GM21825 (cell line): ENCODE measurements at regions not wholly inside any gene's neighbourhood (a gene's known extent, or its start where the extent isn't known, plus 50 kb on each side); places are given as distances from the start of the nearest gene placed in this dataset.

ENCODE experiments used
- ATAC-seq: cut with Tn5 transposase; IDR thresholded peaks from one replicate; pipeline ENCODE4 v1.9.1; 2021; ENCODE audit warnings: mild to moderate bottlenecking, moderate library complexity; ENCODE audit not compliant: unreplicated experiment

DNA sequence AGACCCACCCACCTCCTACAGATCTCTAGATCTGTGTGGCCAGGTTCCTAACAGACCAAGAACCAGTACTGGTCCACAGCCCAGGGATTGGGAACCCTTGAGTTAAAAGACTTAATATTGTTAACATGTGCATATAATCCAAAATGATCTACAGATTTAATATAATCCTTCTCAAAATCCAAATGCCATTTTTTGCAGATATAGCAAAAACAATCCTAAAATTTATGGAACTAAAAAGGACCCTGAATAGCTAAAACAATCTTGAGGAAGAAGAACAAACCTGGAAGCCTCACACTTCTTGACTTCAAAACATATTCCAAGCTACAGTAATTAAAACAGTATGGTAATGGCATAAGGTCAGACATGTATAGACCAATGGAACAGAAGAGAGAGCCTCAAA, 206.9 kb upstream of the SIX2 start:
- ATAC-seq = no peak

DNA sequence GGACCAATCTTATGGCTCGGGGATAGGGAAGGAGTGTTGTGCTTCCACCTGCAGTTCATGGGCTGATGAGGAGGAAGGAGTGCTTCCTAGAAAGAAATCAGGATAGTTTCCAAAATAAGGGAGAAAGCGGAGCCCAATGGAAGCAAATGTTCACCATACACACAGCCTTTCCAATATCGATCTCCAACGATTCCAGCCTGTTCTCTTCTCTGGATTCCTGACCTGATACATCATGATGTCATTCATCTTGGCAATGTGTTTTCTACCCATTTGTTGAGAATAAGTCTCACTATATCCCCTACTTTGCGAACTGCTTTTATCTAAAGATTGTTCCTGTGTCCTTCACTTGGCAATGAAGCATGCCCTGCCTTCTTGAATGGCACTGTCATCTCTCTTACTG, 205.3 kb upstream of the SIX2 start:
- ATAC-seq = no peak

DNA sequence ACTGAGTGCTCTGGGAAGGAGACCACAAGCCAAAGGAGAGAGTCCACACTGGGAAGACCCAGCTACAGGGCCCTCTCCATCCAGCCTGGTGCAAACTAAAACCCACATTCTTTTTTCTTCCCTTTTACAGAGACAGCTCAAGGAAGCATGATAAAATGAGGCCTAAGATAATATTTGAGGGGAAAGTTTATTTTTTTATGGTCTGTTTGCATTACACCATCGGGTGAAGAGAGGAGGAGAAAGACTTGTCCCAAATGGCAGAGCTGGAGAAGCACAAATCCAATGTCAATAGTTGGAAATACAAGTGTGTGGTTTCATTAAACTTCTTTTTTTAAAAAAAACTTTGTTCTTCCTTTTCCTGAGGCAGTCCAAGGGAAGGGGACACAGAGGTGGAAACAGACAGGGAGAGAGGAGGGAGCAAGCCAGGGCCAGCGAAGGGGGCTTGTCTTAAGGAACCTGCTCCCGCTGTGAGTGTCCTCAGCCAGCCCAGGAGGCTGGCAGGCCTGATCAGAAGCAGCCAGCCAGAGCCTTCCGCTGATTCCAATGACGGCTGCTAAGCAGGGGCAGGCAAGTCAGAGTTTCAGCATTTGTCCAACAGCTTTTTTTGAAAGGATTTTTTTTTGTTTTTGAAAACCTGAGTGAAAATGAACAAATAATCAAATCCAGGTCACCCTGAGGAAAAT, 203.8 kb upstream of the SIX2 start:
- ATAC-seq = no peak

DNA sequence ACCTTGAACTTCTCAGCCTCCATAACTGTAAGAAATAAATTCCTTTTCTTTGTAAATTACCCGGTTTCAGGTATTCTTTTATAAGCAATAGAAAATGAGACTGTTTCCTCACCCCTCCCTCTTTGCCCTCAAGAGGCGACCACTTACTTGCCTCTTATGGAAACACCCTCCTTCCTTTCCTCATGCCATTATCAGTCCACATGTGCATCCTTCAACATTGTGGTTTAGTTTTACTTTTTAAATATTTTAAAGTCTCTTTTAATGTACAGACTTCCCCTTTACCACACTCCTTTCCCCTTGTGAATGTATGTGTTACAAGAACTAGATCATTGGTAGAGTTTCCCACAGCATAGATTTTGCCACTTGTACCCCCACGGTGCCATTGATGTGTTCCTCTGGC, 202.4 kb upstream of the SIX2 start:
- no peak for ATAC-seq

DNA sequence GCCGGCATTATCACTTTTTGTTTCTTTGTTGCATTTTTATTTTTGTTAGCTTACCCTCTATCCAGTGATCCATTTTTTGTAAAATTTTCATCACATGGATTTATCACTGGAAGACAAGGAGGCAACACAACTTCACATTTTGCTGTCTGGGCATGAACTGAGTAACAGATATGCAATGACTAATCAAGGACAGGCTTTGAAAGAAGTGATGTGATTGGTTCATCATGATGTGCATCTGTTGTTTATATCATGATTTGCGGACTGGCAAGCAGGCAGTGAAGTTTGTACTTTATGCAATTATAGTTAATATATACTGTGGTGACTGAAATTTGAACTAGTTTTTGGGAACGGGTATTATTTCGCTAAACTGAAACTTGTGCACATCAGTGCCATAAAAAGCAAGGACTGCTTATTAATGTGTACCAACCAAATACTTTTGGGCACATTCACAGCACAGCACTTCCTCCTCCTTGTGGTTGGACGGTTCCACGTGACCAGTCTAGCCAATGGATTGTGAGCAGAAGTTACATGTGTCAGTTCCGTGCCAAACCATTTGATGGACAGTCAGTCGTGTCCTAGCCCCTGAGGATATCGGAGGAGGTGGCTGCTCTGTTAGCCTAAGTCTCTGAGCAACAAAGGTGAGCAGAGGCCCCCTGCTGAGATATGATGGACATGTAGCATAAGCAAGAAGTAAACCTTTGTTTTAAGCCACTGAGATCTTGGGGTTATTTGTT, 201.4 kb upstream of the SIX2 start:
- ATAC-seq = no peak

DNA sequence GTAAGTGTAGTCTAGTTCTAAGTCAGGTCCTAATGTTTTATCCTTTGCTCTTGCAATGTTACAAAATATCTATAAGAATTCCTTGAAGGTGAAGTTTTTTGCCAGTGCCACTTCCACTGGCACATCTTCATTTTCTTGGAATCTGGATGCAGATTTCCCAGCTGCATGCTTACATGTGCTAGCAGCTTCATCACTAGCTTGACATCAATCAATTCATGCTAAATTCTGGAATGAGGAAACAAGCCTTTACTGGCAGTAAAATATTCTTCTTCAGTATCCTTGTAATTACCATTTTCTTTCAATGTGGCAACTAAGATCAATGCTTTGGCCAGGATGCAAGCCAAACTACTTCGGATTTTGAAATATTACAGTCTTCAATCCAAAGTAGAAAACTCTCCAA, 200.6 kb upstream of the SIX2 start:
- no peak for ATAC-seq

DNA sequence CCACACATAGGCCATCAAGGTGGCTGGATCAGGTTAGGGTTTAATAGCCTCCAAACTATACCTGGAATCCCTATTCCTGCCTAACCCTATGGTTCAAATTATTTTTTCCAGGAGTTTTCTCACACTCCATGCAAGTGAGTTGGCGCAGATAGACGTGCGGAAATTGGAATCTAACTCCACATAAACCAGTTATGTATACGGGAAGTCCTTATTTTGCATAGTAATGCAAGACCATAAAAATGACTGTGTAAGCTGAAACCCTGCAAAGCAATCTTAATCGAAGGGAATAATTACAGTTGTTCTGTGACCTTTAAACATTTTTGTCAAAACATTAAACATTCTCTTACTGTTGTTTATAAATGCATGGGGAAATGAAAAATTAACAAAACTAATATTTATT, 200.1 kb upstream of the SIX2 start:
- no peak for ATAC-seq

DNA sequence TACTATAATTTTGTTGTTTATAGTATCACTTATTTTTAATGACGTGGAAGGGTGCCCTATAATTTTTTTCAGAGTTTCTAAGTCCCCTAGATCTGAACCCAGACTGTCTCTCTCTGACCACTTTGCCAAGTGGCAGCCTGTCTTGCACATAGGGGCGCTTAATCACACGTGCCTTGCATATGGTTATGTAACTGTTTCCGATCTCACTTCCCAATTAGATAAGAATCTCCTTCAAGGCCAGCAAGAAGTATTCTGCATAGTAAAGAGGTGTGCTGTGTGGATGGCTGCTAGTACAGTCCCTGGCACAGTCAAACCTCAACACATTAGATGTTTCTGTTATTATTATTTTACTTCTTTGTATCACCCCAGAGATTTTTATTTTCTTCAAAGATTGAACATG, 197.8 kb upstream of the SIX2 start:
- ATAC-seq = no peak

DNA sequence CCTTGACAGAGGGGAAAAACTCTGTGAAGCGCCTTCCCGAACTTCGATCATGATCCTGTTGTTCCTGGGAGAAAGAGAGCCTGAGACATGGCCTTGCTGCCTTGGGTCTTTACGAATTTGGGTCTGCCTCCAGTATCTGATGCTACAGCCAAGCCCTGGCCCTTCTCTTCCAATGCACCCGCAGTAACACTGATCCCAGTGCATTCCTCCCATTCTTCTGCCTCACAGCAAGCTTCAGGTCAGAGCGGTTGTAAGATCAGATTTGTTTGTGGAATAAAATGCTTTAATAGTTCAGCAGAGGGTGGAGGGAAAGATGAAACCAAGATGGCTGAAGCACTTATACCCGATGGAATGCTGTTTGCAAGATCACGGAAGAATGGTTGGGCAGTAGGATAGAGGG, 196.7 kb upstream of the SIX2 start:
- ATAC-seq = no peak

DNA sequence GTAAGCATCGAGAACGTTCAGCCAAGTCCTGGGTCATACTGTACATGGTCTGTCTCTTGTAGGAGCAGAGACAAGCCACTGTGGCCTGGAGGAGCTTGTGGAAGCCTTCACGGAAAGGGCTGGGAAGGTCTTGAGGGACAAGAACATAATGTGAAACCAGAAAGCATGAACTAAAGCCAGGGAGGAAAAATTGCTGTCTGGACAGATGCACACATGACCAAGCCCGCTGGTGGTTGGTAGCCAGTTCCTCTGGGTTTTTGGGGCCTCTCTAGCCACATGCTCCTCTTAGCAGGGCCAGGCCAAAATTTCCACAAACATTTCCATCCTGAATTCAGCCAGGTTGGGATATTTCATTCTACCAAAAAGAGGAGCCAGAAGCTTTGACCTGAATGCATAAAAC, 196.2 kb upstream of the SIX2 start:
- ATAC-seq = no peak

DNA sequence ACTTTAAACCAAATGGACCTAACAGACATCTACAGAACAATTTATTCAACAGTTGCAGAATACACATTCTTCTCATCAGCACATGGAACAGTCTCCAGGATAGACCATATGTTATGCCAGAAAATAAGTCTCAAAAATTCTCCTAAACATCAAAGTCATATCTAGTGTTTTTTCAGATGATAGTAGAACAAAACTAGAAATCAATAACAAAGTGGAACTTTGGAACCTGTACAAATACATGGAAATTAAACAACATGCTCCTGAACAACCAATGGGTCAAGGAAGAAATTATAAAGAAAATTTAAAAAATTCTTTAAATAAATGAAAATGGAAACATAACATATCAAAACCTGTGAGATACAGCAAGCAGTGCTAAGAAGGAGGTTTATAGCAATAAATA, 194.1 kb upstream of the SIX2 start:
- ATAC-seq = no peak

DNA sequence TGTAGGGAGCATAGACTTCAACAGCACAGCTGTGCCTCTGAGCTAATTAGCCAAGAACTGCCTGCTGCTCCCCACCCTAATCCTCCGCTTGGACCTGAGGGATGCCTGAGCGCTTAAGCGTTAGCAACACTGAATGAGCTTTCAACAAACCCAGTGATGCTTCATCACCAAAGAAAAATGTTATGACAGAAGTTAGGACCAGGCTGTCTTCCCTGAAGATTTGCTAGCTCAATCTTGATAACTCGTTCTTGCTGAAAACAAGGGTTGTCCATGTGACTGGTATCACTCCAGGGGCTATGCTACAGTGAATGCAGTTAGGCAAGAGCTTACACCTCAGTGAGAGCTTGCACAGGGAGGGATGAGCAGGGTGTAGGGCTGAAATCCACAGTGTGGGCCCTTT, 190.7 kb upstream of the SIX2 start:
- no peak for ATAC-seq

DNA sequence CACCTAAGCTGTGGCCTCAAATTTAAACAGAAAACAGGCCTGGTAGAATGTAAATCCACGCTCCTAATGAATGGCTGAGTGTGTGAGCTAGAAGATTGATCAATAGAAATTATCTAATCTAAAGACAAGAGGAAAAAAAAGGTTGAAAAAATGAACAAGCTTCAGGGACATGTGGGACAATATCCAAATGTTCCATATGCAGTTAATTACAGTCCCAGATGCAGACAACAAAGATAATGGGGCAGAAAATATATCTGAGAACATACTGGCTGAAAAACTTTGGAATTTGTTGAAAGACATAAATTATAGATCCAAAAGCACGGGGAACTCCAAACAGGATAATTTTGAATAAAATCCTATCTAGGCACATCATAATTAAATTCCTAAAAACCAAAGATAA, 186.7 kb upstream of the SIX2 start:
- no peak for ATAC-seq

DNA sequence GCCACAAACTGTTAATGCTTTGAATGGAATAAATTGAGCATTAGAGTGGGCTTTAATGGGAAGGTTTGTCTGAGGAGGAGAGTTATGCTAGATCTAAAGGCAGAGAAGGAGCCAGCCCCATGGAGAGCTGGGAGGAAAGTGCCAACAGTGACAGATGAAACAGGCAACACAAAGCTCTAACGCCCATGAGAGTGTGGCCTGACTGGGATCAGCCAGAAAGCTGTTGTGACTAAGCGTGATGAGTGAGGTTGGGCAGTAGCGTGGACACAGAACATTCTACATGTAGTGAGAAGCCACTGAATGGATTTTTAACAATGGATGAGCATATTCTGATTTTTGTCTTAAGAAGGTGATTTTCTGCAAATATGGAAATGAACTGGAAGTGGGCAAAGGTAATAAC, 185.3 kb upstream of the SIX2 start:
- ATAC-seq = no peak

DNA sequence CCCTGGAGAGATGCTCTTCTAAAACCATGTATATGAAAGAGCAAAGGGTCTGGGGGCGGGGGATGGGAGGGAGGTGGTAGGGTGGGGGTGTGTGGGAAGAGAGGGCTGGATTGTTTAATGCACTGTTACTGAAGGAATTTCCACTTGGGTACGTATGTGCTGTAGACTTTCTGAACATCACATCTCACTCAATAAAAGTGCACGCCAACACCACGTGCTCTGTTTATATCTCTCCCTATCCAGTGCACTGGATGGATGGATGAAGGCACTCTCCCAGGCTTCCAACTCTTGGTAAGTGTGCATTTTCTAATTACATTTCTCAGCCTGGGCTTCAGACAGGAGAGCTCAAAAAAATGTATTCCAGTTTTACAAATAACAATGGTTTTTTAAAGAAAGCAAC, 184.3 kb upstream of the SIX2 start:
- ATAC-seq = no peak

DNA sequence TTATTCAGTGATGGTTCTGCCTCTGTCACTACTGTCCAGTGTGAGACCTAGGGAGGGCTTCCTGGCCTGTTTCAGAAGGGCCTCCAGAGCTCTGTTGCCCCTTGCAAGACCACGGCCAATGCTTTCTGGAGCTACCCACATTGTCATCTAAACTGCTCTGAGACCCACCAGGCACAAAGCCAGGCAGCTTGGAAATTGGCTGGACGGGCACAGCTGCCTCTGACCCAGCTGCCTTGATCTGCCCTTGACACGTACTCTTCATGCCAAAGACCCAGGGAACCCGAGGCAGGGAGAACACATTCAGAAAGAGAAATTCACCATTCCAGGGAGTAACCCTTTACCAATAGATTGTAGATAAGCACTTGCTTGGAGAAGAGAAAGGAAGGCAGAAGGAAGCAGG, 183.7 kb upstream of the SIX2 start:
- no peak for ATAC-seq

DNA sequence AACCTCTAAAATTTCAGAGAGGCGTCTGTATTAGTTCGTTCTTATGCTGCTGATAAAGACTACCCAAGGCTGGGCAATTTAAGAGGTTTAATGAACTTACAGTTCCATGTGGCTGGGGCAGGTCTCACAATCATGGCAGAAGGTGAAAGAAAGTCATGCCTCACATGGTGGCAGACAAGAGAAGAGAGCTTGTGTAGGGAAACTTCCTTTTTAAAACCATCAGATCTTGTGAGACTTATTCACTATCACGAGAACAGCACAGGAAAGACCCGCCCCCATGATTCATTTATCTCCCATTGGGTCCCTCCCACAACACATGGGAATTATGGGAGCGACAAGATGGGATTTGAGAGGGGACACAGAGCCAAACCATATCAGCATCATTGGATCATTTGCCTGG, 183.2 kb upstream of the SIX2 start:
- ATAC-seq = no peak

DNA sequence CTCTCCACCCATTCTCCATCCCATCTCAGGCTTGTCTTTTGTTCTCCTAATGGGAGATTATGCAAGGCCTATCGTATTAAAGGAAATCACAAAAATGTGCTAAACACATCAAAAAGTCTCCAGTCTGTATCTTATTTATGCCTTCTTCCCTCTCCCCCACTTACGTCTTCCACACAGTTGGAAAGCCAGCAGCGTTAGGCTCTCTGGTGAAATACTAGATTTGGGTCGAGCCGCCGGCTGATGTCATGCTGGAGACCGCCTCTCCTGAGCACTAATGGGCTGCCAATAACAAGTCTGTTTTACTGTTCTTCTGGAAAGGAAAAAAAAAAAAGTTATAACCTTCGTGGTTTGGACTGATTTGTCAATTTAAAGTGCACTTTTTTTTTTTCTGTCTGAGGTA, 182.7 kb upstream of the SIX2 start:
- no peak for ATAC-seq

DNA sequence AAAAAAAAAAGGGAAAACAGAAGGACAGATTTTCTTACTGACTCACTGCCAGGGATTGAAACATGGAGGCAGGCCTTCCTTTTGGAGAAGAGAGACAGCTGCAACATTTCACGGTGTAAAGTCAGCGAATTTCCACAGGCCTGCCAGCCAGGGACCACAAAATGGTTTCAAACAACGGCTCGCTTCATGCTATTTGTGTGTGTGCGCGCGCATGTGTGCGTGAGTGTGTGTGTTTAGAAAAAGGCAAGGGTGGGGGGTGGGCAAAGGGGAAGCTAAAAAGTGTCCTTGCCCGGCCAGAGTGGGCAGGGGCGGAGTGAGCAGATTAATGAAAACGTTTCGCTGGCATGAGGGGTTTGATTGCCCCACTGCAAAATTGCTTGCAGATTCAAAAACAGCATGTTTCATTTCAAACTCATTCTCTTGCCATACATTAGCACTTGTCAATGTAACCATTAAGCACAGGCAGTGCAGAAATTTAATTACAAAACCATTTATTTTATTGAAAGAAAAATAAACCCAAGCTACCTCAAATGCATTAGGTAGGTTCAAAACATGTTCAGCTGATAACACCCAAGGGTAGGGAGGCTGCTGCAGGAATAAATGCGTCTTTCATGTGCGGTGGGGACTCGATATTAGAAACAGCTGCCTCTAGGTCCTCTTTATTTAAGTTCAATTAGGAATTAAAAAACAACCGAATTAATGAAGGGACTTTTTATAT, 182.1 kb upstream of the SIX2 start:
- ATAC-seq = no peak

DNA sequence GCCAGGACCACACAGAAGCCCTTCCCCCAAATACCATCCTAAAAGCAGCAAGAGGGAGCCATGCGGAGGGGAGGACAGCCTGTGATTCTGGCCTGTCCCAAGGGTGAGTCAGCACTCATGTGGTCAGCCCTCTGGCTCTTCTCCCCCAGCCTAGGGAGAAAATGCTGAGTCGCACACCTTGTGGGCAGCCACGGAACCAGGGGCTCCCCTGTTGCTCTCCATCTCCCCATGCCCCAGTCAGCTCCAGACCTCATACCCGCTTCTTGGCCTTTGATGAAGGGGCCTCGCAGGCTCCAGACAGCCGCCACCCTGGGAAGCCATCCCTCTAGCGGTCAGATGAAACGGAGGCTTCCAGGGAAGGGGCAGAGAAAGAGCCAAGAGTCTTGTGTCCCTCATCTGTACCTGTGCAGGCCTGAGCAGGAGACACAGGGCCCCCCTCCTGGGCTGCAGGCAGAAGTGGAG, 181.3 kb upstream of the SIX2 start:
- no peak for ATAC-seq

DNA sequence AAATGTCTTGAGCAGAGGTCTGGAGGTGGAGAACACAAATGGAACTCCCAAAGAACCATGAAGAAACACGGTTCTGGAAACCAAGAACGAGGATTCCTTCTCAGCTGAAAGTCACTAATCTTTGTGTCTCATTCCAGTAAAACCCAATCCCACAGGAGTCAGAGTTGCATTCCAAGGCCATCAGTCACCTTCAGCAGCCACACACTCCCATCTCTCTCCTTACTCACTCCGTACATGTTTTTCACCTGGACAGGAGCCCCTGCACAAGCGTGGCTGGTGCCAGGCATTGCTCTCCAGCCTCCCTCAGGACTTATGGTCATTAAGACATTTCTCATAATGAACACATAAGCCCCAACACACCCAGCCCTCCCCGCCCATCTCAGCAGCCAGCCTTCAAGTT, 175.4 kb upstream of the SIX2 start:
- no peak for ATAC-seq

DNA sequence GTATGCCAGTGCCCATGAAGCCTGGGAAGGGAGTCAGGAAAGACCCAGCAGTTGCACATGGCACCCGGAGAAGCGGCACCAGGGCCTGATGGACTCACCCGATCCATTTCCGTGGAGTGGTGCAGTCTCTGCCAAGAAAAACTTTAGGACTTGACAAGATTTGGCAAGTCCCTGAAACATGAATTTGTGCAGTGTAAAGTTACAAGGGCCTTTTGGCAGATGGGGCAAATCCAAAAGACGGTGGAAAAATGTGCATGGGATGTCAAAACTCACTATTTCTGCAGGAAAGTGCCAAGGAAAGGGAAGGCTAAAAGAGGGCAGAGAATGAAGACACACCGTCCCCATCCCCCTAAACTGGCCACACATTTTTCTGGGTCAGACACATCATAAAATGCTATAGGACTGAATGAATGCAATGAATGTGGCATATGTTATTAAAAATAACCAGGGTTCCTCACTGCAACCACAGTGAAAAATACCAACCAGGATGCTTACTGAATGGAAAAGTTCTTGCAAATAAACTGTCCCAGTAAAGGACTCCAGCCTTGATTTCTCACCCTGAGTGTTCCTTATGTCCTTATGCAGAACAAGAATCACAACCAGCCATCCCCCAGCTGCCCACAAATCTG, 173.5 kb upstream of the SIX2 start:
- no peak for ATAC-seq
